ENCODE measurements at regions not wholly inside any gene's neighbourhood (a gene's known extent, or its start where the extent isn't known, plus 50 kb on each side); places are given as distances from the start of the nearest gene placed in this dataset.

- no peak for DNase-seq
These were observed 55.5 kb downstream of the DRD1 start for GRCh38 chr5:175388531-175388930.

GRCh38 chr5:175387144-175387543, 56.8 kb downstream of the DRD1 start:
- no peak for DNase-seq

- no peak for DNase-seq
These were observed 57.5 kb downstream of the DRD1 start for GRCh38 chr5:175386526-175386925.

- no peak for DNase-seq
These were observed 58.2 kb downstream of the DRD1 start for GRCh38 chr5:175385691-175386362.

GRCh38 chr5:175384724-175385552, 59.0 kb downstream of the DRD1 start:
- DNase-seq, result no peak

GRCh38 chr5:175383350-175383749, 60.6 kb downstream of the DRD1 start:
- DNase-seq, result no peak

GRCh38 chr5:175382171-175382570, 61.8 kb downstream of the DRD1 start:
- no peak for DNase-seq

- no peak for DNase-seq
These were observed 62.9 kb downstream of the DRD1 start for GRCh38 chr5:175381130-175381529.

DNA sequence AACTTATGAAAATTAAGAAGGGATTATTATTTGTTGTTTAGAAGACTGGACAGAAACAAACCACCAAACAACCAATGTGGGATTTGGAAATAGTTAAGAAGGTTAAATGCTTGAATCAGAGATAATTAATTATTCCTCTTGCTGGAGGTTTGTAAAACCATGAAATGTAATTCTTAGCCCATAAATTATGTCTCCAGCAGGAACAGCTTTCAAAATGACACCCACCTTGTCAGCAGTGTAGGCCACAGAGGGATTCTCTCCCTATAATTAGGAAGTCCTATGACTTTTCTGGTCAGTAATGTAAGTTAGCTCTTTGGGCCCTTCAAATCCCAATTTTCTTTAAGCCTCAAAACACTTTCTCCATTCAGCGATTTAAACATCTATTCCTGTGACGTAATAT, 63.3 kb downstream of the DRD1 start:
- DNase-seq, result no peak

DNA sequence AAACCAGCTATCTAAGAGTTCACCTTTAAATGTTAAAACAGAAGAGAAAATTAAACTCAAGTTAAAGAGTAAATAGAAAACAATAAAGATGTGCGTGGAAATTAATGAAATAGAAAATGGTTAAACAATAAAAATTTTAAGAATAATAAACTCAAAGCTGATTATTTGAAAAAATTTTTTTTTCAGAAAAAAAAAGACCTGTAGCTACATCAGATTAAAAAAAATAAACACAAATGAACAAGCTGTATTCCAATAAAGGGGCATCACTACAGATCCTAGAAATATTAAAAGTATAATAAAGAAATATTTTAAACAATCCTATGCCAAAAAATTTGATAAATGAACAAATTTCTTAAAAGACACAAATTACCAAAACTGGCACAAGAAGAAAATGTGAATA, 64.1 kb downstream of the DRD1 start:
- no peak for DNase-seq

DNA sequence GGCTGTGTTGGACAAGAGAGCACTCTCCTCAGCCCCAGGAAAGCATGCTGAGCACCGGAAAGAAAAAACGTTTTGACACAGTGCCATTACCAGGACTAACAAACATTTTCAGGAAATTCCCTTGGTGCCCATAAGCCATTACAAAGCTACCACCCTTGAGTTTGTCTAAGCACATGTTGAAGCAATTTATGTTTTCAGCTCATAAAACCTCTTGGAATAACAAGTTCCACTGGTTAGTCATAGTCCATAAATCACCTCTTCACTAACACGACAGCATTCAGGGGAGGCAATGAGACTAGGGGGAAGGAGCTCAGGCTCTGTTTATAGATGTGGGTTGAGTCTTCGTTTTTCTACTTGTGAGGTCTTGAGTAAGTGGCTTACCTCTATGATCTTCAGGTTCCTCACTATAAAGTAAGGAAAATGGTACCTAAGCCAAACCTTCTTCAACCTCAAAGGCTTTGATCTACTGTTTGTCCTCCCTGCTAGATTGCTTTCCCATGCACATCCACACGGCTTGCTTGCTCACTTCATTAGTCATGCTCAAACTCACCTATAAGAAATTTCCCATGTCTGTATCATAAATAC, 65.4 kb downstream of the DRD1 start:
- no peak for DNase-seq

DNA sequence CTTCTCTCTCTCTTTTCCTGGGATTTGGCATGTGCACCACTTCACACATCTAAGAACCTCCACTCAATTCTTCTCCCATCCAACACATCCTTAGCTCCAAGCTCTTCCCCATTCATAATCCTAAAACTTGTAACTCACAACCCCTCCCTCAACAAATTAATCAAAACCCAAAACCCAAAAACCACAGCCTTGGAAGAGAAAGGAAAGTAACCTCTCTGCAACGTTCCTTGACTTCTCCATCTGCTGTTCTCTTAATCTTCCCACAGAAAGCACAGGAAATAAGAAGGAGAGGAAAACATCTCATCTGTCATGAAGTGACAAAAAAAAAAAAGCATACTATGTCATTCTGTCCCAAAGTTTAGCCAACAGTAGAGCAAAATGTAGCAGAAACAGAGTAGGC, 66.2 kb downstream of the DRD1 start:
- no peak for DNase-seq

- no peak for DNase-seq
These were observed 69.7 kb downstream of the DRD1 start for GRCh38 chr5:175374166-175374875.

DNA sequence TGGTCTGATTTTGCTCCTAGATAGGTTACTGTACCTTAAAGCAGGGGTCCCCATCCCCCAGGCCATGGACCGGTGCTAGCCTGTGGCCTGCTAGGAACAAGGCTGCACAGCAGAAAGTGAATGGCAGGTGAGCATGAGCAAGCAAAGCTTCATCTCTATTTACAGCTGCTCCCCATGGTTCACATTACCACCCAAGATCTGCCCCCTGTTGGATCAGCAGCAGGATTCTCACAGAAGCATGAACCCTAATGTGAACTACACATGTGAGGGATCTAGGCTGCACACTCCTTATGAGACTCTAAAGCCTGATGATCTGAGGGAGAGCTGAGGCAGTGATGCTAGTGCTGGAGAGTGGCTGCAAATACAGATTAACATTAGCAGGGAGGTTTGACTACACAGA, 78.1 kb downstream of the DRD1 start:
- no peak for DNase-seq

- DNase-seq, result no peak
These were observed 80.7 kb downstream of the DRD1 start for GRCh38 chr5:175363300-175363699.

- DNase-seq, result no peak
These were observed 86.0 kb downstream of the DRD1 start for GRCh38 chr5:175357995-175358394.

DNA sequence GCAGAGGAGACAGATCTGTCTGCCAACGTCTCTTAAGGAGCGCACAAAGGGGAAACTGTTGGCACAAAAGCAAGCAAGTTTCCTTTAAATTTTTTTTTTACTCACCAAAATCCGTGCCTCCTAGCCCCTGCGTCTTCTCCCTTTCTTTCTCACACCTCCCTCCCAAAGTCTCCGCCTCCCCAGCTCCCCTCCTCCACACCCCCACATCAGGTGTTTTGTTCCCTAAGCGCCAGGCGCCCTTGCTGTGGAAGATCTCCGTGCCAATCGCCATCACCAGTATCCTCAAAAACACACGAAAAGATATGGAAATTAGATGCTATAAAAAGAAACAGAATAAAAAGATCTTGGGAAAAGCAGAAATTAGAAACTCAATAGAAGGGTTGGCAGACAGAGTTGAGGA, 87.6 kb downstream of the DRD1 start:
- DNase-seq, result no peak

DNA sequence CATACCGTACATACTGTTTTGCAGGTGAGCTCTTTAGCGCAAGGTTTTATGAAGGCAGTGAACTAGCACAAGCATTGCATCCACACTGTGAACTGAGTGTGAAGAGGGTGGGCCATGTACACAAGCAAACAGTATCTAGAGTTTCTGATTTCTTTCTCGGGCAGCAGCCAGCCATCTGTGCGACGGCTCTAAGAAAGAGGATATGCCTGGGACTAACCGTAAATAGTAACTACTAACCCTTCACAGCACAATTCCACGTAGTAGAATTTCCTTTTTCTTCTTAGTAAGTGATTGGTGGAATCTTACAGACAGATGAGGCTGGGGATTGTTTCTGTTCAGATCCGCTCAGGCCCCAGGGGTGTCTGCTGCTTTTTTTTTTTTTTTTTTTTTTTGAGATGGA, 89.0 kb downstream of the DRD1 start:
- no peak for DNase-seq

- DNase-seq, result no peak
These were observed 90.1 kb downstream of the DRD1 start for GRCh38 chr5:175353926-175354325.

DNA sequence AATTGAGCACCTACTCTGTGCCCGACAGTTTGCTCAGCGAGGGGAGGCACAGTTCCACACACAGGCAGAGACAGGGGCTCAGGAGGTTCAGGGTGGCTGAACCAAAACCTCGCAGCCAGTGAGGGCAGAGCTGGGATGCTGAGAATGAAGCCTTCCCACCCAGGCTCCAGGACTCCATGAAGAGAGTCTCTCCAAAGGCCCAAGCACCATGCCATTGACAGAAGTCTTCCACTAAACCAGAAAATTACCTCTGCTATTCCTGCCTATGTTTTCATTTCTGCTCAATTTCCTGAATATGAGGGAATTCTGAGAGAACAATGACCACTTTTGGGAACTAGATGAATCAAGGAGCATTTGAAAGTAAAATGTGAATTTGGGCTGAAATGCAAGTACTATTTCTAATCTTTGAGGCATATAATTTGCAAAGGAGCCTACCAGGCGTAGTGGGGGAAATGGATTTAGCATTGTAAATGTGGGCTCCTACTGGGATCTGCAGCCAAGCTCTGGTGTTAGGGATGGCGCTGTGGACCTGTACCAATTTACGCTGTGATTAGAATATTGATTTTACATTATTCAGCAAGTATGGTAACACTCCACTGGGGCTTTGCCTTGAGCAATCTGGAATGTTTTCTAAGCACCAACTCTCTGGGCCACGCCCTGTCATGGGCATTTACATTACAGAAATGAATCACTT, 91.9 kb downstream of the DRD1 start:
- no peak for DNase-seq

GRCh38 chr5:175351126-175351525, 92.9 kb downstream of the DRD1 start:
- DNase-seq, result no peak

- DNase-seq, result no peak
These were observed 96.1 kb downstream of the DRD1 start for GRCh38 chr5:175347931-175348330.

DNA sequence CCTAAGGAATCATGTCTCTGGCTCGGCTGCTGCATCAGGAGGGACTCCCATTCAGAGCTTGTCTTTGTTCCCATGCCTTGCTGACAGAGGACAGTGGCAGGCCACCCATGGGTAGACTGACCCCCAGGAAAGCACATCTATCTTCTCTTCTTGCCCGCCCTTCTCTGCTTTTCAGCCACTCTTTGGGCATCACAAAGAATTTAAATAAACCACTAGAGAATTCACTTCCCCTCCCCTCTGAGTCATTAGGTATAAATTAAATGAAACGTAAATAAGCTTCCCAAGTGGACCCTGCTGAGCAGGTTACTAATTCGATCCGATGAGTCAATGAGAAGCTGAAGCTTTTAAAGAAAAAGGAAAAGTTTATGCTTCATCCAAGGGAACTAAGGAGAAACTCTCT, 97.0 kb downstream of the DRD1 start:
- DNase-seq, result no peak
